ENCODE measurements at regions not wholly inside any gene's neighbourhood (a gene's known extent, or its start where the extent isn't known, plus 50 kb on each side); places are given as distances from the start of the nearest gene placed in this dataset.
A peak's percentile ranks its signal among the peaks of the same experiment; 100 is the strongest.
"Not testable (repeated sequence)": the region's sequence is repeated elsewhere in the genome, so short reads cannot be mapped to it uniquely, and the experiment has no call there.

DNA sequence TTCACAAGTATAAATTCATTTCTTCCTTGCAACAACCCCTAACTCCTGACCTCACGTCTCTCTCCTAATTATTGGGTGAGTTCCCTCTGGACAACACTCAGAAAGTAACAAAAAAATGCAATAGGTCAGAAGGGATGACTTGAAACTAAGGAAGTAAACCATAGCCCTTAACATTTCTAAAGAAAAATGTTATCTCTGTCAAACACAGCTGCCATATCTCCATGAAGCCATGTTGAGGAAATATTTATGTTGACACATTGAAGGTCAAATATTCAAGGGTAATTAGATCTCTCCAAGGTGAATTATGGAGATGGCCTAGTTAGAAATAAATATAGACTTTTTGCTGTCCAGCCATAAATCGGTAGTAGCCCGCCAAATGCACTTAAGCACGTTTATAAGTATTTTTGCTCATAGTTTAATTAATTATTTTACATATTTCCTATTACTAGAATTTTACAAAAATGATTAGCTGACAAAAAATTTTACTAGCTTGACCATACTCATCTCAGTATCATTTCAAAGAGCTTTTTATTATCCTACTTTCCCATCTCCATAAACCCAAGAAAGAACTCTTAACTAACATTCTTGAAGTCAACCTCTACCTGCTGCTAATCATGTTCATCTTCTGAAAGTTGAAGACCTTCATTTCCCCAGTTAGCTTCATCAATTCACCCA lies 160.1 kb upstream of the PKN2 start:
- DNase-seq, result no peak

DNA sequence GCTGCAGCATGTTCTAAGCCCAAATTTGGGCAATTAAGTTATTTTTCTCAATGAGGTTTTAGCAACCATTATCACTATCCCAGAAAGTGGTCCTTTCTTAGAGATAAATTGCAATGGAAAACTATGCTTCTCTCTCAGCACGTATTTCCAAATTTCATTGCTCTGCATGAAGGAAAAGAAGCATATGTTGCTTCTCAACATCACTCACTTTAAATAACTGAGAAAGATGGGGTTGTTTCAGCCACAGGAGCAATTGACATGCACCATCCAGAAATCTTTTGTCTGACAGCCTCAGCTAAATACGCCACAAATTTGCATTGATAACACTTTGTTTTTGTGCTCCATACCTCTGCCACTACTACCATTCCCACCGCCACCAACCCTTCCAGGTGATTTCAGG lies 157.6 kb upstream of the PKN2 start:
- no peak for DNase-seq

DNA sequence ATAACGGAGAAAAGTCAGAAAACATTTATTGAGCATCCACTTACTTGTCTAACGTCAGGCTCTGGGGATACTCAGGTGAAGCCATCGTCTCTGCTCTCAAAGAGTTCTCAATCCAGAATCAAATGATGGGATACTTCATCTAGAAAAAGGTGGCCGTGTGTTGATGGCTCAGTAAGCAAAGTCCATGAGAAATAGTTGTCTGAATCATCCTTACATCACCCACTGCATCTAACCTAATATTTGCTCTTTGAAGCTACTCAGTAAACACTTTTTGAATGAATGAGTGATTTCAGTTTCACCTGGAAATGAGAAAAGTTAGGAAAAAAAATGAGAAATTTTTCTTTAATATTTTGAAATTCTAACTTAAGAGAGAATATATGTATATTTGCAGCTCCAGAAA lies 155.3 kb upstream of the PKN2 start:
- no peak for DNase-seq

DNA sequence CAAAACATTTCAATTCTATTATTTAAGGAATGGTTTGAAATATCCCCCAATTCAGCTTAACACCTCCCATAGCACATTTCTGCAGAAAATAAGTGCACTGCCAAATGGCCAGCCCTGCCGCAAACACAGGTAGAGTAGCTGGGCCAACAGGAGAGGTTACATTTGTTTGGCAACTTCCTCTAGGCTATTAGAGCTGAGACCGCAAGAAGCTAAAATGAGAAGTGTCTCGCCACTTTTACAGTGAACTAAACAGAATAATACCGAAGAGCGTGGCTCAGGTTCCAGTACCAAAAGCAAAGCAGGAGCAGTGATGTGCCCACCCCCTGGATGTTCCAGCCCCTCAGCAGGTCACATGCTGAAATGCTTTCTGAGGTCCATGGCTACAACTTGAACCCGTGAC lies 154.5 kb upstream of the PKN2 start:
- DNase-seq, result no peak

DNA sequence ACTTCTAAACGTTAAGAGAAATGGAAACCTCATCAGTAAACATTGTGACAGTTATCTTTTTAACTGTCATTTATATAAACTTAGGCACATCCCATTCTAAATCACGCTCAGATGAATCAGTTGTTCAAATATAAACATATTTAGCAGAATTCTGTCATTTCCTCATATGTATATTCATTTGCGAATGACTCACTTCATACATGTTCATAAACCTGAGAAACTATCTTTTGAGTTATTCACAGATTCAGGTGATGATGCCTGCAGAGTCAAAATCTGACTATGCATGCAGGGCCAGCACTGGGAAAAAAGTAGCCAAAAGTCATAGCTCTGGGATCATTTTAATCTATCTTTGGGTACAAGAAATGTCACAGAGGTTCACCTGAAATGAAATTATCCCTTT lies 153.8 kb upstream of the PKN2 start:
- DNase-seq, result no peak

DNA sequence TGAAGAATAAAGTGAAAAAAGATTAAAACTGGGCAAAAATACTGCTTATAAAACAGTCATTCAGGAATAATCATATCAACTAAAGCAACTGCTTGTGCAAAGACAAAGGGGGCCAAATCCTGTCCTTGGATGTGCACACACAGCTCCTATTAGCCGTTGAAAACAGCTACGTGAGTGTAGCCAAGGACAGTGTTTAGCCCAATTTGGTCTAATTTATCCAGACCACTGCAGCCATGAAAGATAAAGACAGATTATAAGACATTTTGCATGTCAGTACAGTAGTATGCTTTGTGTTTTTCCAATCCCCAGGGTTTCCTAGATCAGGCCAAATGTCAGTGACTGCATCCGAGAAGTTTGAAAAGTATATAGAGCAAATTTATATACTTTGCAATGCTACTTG lies 146.3 kb upstream of the PKN2 start:
- DNase-seq, result no peak

DNA sequence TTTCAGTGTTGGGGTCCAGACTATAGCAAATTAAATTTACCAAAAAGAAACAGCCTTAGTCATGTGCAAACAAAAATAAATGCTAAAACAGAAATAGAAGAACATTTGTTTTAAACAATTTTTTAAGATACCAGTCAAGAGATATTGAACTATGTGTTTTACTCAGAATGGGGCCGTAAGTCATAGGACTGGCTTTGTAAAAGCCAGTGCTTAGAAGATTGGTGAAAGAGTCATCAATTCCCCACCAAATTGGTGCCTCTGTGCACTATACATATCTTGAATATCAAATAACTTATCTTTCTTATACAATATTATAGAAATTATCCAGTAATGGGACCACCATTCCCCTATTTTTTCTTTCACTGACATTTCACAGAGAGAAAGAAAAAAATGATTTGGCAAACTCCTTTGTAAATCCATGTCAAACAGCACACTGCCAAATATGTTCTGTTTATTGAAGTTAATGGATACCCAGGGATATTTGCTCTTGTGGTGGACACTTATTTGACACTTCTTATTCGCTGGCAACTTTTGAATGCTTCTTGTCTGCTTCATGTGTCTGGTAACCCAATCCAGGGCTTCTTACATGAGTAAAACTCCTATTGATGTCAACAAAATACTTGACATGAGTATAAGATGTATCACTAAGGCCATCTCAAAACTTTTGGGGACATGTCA lies 145.7 kb upstream of the PKN2 start:
- DNase-seq, result no peak

DNA sequence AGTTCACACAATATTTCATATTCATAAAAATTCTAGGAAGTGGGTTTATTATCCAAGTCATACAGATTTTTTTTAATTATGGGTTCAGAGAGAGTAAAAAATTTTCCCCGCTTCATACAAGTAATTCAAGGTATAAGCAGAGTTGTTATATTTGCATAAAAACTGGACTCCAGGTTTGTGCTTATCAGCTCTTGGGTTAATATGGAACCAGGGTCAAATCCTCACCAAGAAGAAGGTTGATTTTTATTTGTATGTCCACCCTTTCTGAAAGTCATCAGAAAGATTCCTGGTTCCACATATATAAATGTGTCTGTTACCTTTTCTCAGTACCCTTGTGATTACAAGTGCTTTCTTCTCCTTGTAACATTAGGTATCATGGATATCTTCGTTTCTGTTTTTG lies 143.8 kb upstream of the PKN2 start:
- no peak for DNase-seq

DNA sequence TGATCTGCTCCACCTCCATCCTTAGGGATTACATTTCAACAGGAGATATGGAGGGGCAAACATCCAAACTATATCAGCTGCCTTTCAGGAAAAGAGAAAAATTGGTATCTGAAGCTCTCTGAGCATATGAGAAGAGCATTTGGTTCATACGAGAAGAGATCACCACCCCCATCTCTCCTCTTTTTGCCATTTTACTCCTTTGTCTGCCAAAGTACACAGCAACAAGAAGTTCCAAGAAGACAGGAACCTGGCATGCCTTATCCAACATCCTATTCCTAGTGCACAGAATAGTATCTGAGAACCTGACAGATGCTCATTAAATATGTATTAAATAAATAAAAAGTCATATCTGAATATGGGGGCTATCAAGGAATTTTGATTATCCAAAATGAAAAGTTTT lies 142.5 kb upstream of the PKN2 start:
- no peak for DNase-seq

DNA sequence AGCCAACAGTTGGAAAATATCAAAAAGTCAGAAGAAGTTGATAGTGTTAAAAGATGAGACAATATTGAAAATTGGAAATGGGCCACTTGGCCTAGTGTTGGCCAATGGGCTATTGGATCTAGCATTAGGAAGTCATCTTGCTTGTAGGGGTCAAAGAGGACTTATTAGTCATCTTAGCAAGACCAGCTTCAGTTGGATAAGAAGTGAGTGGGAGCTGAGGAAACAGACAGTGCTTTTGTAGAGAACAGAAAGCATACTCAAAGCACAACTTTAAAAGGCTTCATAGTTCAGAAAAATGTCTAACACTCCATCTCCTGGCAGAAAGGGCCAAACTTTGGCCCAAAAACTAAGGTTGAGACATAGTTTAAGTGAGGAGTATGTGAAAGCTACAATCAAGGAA lies 139.9 kb upstream of the PKN2 start:
- no peak for DNase-seq

DNA sequence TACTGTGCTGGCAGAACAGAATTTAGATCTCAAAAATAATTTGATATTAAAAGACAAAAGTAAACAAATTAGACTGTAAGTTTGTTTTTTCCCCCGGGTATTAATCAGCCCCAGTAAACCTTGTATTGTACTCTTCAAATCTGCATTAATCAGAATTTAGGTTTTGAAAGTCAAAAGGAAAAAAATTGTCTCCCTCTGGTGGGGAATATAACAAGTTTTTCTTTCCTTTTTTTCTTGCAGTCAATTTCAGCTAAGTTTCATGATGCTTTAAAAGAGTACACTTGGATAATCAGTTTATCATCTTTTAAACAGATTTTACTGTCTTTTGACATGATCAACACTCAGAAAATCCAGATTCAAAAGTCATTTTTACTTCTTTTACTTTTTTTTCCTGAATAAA lies 134.5 kb upstream of the PKN2 start:
- DNase-seq, result peak in 1 of 2 experiments; percentile 8

DNA sequence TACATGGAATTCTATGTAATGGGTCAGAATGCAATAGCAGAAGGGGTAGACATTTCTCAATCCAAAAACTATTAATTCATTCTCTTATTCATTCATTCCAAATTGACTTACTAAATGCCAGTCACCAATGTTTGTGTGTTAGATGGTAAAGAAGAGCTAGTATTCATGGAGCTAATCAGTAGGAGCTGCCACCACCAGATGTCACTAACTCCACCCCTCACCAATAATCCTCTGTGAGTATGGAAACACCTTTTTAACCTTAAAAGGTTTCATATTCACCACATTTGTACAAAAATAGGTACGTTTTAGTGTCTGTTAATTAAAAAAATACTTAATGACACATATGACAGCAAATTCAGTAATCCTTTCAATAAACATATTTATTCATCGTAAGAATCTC lies 131.8 kb upstream of the PKN2 start:
- DNase-seq, result no peak

DNA sequence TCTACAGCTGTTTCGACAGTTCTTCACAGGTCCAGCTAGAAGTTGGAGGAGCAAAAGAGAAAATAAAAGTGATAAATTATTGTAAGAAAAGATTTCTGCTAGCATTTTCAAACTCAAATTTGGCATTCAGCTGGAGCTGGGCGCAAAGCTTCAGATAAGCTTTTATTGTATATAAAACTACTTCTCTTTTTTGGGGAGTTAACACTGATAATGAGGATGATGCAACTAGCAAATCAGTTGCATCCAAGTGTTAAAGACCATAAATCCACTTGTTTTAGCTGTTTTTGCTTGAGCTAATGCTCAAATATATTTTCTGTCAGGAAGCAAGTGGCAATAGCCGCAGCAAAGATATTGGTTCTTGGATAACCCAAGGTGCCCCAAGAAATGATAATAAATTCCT lies 127.1 kb upstream of the PKN2 start:
- no peak for DNase-seq

DNA sequence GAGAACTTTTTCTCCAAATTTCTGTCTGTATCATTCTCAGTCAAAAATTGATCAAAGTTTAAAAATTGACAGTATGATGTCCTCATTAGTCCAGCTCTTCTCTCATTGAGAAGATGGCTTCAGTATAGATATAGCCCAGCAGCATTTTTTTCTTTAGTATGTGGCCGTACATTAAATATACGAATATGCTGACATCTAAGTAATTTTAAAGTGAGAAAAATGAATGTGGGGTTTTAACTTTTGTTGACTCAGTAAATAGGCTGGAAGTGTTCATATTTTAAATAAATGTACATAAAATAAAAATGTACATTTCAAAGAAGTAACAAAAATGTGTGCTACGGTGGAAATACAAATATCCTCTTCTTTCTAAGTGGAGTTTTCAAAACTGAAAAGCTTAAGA lies 123.5 kb upstream of the PKN2 start:
- DNase-seq, result no peak

DNA sequence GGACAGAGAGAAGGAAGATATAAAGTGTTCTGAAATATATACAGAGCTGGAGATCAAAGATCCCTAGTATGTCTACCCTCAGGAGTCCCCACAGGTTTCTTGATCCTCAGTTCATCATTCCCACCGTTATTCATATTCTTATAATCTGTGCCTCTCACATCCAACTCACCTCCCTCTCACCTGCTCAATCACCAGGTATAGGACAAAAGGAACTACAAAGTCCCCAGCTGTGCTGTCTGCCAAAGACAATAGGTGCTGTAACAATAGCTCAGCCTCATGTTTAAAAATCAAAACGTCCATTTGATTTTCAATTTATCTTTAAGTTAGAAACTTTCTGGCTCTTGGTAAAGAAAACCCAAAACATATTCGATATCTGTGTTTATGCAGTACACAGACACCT lies 121.1 kb upstream of the PKN2 start:
- DNase-seq, result no peak

DNA sequence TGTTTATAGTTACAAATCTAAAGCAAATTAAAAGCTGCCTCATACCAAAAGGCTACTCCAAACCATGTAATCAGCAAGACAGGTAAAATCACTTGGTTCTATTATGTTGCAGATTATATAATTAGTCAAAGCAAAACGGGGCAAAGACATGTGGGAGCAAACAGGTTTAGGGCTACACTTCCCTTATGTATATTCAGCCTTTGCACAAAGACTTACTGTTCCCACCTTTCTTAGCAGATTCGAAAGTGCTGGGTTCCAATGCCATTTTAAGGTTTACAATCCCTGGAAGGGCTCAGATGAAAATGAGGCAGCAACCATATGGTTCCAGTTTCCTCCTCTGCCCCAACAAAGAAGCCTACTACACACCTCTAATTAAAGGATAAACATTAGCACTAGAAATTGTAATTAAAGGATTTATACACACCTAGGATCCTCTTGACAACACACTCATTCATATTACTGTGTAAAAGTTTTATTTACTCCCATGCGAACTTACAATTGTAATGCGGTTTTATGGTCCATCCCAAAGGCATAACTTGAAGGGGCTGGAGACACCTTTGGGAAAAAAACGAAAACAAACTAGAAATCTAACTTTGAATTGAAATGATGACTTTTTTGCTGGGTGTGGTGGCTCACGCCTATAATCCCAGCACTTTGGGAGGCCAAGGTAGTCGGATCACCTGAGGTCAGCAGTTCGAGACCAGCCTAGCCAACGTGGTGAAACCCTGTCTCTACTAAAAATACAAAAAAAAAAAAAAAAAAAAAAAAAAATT lies 117.3 kb upstream of the PKN2 start:
- no peak for DNase-seq

DNA sequence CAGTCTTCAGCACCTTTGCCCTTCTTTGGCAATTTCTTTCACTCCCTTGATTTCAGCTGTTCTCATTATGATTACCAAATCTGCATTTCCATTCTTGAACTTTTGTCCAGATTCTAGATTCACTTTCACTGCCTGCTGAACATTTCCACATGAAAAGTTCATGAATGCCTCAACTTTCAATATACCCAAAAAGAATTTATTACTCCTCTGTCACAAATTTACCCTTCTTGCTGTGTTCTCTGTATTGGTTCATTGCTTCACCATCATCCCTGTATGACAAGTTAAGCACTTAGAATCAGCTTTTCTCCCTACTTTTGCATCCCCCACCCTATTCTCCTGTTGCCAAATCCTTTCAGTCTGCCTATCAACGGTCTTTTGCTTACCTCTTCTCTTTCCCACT lies 112.6 kb upstream of the PKN2 start:
- no peak for DNase-seq

DNA sequence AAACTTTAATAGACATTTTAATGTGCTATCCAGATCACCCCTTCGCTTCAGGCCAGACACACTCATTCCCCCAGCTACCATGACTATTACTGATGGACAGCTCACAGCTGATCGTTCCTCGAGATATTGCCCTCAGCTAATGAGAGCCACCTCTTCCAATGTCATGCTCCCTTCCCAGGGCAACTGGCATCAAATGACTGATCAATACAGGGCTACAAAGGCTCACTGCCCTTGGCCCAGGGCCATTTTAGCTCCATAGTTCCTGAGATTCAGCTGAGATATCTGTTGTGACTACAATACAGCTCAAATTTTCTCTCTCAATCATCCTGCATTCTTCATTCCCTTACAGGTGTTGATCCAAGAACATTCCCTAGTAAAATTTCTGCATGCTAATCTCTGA lies 104.5 kb upstream of the PKN2 start:
- no peak for DNase-seq

DNA sequence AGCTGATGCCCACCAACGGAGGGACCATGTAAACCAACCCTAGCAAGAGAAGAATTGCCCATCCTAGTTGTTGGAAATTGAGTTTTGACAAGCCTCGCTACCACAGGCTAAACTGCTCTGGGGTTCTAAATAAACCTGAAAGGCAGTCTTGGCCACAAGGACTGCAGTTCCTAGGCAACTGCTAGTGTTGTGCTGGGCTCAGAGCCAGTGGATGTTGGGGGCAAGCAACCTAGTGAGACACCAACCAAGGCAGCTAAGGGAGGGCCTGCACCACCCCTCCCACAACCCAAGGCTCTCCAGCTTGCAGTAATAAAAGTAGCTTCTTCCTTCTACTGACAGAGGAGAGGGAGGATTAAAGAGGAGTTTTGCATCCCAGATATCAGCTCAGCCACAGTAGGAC lies 102.4 kb upstream of the PKN2 start:
- no peak for DNase-seq

DNA sequence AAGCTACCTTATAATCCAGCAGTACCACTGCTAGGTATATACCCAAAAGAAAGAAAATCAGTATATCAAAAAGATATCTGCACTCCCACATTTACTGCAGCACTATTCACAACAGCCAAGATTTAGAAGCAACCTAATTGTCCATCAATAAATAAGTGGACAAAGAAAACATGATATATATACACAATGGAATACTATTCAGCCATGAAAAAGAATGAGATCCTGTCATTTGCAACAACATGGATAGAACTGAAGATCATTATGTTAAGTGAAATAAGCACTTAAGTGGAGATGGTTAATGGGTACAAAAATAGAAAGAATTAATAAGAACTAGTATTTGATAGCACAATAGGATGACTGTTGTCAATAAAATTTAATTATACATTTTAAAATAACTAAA lies 90.7 kb upstream of the PKN2 start:
- DNase-seq, result no peak

DNA sequence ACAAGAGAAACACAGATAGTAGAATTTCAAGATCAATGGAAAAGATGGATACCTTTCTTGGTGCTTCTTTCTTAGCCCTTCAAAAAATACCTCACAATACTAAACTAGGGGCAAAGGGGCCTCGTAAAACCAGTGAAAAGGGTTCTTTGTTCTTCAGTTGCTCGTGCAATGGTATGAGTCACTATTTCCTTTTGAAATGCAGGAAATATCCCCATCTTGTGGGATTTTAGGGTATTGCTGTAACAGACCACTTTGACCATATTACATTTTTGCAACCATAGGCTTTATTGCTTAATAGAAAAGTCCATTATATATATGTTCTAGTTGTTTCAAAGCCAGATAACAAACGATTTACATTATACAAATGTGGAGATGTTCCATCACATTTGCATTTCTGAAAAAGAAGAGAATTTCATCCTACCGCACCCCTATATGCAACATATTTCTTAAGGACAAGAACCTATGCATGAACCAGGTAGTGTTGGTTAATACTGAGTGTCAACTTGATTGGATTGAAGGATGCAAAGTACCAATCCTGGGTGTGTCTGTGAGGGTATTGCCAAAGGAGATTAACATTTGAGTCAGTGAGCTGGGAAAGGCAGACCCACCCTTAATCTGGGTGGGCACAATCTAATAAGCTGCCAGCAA lies 88.6 kb upstream of the PKN2 start:
- DNase-seq, result peak in 1 of 2 experiments; percentile 51

DNA sequence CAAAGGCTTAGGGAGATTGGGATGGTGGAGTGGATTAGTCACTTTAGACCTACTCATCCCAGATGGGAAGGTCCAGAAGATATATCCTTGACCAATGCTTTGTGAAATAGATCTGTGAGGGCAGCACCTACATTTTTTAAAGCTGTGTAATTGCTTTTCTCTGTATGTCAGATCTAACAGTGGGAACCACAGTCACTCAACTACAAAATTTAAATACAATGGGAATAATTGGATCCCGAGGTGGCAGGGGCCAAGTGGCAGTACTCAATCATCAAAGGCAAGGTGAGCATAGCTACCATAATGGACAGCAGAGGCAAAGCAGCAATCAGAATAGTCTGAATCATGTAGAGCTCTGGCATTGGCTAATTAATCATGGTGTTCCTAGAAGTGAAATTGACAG lies 86.1 kb upstream of the PKN2 start:
- not testable (repeated sequence) for DNase-seq

DNA sequence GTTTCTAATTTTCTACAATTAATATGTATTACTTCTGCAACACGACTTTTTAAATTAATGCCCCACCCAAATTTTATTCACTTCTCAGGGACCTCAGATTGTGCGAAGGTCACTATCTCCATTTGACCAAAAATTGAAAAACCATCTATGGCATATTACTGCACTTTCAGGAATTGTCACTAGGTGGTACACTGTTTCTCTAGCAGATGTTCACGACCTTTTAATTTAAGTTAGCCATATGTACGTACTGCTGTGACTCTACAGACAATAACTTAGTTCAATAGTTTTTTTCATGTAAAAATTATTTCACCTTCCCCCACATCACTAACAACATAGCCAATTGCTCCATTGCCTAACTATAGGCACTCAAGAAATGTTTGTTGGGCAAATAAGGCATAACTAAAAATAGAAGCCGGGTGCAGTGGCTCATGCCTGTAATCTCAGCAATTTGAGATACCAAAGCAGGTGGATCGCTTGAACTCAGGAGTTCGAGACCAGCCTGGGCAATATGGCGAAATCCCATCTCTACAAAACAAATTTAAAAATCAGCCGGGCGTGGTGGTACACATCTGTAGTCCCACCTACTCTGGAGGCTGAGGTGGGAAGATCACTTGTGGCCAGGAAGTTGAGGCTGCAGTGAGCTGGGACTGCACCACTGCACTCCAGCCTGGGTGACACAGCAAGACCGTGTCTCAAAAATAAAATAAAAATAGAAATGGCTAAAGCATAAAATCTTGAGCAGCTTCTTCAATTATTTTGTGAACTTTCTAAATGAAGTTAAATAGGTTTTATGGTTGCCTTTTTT lies 75.7 kb upstream of the PKN2 start:
- DNase-seq, result peak in 1 of 2 experiments; percentile 37

All from SW 1271 (cell line).